ENCODE measurements at regions not wholly inside any gene's neighbourhood (a gene's known extent, or its start where the extent isn't known, plus 50 kb on each side); places are given as distances from the start of the nearest gene placed in this dataset.

- H3K4me1 ChIP-seq (ENCODE audit: control insufficient read depth, extremely low read depth, insufficient read depth, low read length), result no peaks in the 10 kb centered on the region
- H2AFZ ChIP-seq (ENCODE audit: low read length), result no peak overlapping the region
- no peaks in the 10 kb centered on the region for H3K27me3 ChIP-seq (ENCODE audit: control insufficient read depth, insufficient read depth, low read length)
- no peak overlapping the region for H3K9ac ChIP-seq (ENCODE audit: insufficient read depth, low read length)
- H3K4me2 ChIP-seq (ENCODE audit: extremely low read depth, insufficient read depth, low read length), result no peak overlapping the region
- H3K9me3 ChIP-seq (ENCODE audit: control insufficient read depth, insufficient read depth, low read depth, low read length), result no peaks in the 10 kb centered on the region
- DNase-seq (ENCODE audit: low read depth in 2 of 2), result no peak
- no peaks in the 10 kb centered on the region for H4K20me1 ChIP-seq (ENCODE audit: control insufficient read depth, extremely low read depth, insufficient read depth, low read length)
- no peak overlapping the region for H3K27ac ChIP-seq (ENCODE audit: insufficient read depth, low read length)
- no peak overlapping the region for H3K4me3 ChIP-seq (replicated peaks in 1 of 4; ENCODE audit: control extremely low read depth in 1 of 4, insufficient read depth in 1 of 4, low read depth in 3 of 4, low read length in 4 of 4)
- no peaks in the 10 kb centered on the region for H3K79me2 ChIP-seq (ENCODE audit: control insufficient read depth, insufficient read depth, low read length)
- TF ChIP-seq, protein P1, sequence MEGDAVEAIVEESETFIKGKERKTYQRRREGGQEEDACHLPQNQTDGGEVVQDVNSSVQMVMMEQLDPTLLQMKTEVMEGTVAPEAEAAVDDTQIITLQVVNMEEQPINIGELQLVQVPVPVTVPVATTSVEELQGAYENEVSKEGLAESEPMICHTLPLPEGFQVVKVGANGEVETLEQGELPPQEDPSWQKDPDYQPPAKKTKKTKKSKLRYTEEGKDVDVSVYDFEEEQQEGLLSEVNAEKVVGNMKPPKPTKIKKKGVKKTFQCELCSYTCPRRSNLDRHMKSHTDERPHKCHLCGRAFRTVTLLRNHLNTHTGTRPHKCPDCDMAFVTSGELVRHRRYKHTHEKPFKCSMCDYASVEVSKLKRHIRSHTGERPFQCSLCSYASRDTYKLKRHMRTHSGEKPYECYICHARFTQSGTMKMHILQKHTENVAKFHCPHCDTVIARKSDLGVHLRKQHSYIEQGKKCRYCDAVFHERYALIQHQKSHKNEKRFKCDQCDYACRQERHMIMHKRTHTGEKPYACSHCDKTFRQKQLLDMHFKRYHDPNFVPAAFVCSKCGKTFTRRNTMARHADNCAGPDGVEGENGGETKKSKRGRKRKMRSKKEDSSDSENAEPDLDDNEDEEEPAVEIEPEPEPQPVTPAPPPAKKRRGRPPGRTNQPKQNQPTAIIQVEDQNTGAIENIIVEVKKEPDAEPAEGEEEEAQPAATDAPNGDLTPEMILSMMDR (conservative IDR thresholded peaks at IDR 0.05 in 1 of 2, IDR thresholded peaks at IDR 0.05 in 1 of 2; ENCODE audit: low read depth in 1 of 2, low read length in 2 of 2), result no peak
- TF ChIP-seq EZH2 (IDR thresholded peaks at IDR 0.05; ENCODE audit: low read length, missing control alignments), result no peak
- H3K36me3 ChIP-seq (ENCODE audit: control insufficient read depth, insufficient read depth, low read length), result no peaks in the 10 kb centered on the region
Observed at GRCh38 chr20:12729326-12729725, 279.4 kb upstream of the SPTLC3 start.

DNA sequence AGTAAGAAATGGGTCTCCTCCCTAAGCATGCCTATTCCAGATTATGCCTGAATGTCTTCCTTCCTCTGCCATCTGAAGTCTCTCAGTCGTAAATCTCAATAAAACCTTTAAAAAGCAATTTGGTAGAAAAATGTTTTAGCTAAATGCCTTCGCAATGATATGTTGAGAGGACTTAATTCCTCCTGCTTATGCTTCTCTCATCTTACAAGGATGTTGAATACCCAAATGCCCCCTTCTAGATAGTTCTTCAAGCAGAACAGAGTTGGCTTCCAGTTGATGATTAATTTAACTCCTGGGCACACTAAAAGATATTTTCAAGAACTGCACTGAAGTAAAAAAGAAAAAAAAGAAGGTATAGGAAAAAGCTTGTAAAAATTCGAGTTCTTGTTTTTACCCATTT lies 275.0 kb upstream of the SPTLC3 start:
- H3K4me3 ChIP-seq (replicated peaks in 1 of 4; ENCODE audit: control extremely low read depth in 1 of 4, insufficient read depth in 1 of 4, low read depth in 3 of 4, low read length in 4 of 4), result no peak overlapping the region
- TF ChIP-seq, protein P1 (conservative IDR thresholded peaks at IDR 0.05 in 1 of 2, IDR thresholded peaks at IDR 0.05 in 1 of 2; ENCODE audit: low read depth in 1 of 2, low read length in 2 of 2), result no peak
- no peak for TF ChIP-seq EZH2 (IDR thresholded peaks at IDR 0.05; ENCODE audit: low read length, missing control alignments)
- no peaks in the 10 kb centered on the region for H3K36me3 ChIP-seq (ENCODE audit: control insufficient read depth, insufficient read depth, low read length)
- H2AFZ ChIP-seq (ENCODE audit: low read length), result no peak overlapping the region
- no peak overlapping the region for H3K27ac ChIP-seq (ENCODE audit: insufficient read depth, low read length)
- no peak overlapping the region for H3K9ac ChIP-seq (ENCODE audit: insufficient read depth, low read length)
- H3K27me3 ChIP-seq (ENCODE audit: control insufficient read depth, insufficient read depth, low read length), result no peaks in the 10 kb centered on the region
- no peaks in the 10 kb centered on the region for H3K4me1 ChIP-seq (ENCODE audit: control insufficient read depth, extremely low read depth, insufficient read depth, low read length)
- no peak for DNase-seq (ENCODE audit: low read depth in 2 of 2)
- no peak overlapping the region for H3K4me2 ChIP-seq (ENCODE audit: extremely low read depth, insufficient read depth, low read length)
- H3K79me2 ChIP-seq (ENCODE audit: control insufficient read depth, insufficient read depth, low read length), result no peaks in the 10 kb centered on the region
- H3K9me3 ChIP-seq (ENCODE audit: control insufficient read depth, insufficient read depth, low read depth, low read length), result no peaks in the 10 kb centered on the region
- no peaks in the 10 kb centered on the region for H4K20me1 ChIP-seq (ENCODE audit: control insufficient read depth, extremely low read depth, insufficient read depth, low read length)

DNA sequence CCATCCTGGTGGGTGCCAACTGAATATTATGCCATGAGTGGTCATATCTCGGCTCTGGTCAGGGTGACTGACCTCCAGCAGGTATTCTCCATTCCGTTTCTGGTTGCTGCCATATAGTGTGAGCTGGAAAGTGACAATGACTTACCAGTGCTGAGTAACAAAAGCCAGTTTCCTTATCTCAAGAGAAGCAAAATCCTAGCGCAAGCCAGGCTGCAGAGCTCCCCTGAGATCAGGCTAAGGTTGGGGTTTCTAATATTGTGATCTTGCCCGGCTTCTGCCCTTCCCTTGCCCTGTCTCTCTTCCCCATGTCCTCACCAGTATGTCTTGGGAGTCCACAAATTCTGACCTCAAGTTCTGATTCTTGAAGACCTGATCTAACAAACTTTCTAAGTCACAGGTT lies 271.3 kb upstream of the SPTLC3 start:
- no peaks in the 10 kb centered on the region for H3K27me3 ChIP-seq (ENCODE audit: control insufficient read depth, insufficient read depth, low read length)
- no peak overlapping the region for H3K9ac ChIP-seq (ENCODE audit: insufficient read depth, low read length)
- H4K20me1 ChIP-seq (ENCODE audit: control insufficient read depth, extremely low read depth, insufficient read depth, low read length), result no peaks in the 10 kb centered on the region
- no peaks in the 10 kb centered on the region for H3K79me2 ChIP-seq (ENCODE audit: control insufficient read depth, insufficient read depth, low read length)
- TF ChIP-seq EZH2 (IDR thresholded peaks at IDR 0.05; ENCODE audit: low read length, missing control alignments), result no peak
- TF ChIP-seq, protein P1 (conservative IDR thresholded peaks at IDR 0.05 in 1 of 2, IDR thresholded peaks at IDR 0.05 in 1 of 2; ENCODE audit: low read depth in 1 of 2, low read length in 2 of 2), result no peak
- no peaks in the 10 kb centered on the region for H3K4me1 ChIP-seq (ENCODE audit: control insufficient read depth, extremely low read depth, insufficient read depth, low read length)
- H3K4me3 ChIP-seq (replicated peaks in 1 of 4; ENCODE audit: control extremely low read depth in 1 of 4, insufficient read depth in 1 of 4, low read depth in 3 of 4, low read length in 4 of 4), result no peak overlapping the region
- H2AFZ ChIP-seq (ENCODE audit: low read length), result no peak overlapping the region
- DNase-seq (ENCODE audit: low read depth in 2 of 2), result no peak
- H3K4me2 ChIP-seq (ENCODE audit: extremely low read depth, insufficient read depth, low read length), result no peak overlapping the region
- no peaks in the 10 kb centered on the region for H3K36me3 ChIP-seq (ENCODE audit: control insufficient read depth, insufficient read depth, low read length)
- H3K27ac ChIP-seq (ENCODE audit: insufficient read depth, low read length), result no peak overlapping the region
- no peaks in the 10 kb centered on the region for H3K9me3 ChIP-seq (ENCODE audit: control insufficient read depth, insufficient read depth, low read depth, low read length)
